ENCODE measurements at regions not wholly inside any gene's neighbourhood (a gene's known extent, or its start where the extent isn't known, plus 50 kb on each side); places are given as distances from the start of the nearest gene placed in this dataset.

DNA sequence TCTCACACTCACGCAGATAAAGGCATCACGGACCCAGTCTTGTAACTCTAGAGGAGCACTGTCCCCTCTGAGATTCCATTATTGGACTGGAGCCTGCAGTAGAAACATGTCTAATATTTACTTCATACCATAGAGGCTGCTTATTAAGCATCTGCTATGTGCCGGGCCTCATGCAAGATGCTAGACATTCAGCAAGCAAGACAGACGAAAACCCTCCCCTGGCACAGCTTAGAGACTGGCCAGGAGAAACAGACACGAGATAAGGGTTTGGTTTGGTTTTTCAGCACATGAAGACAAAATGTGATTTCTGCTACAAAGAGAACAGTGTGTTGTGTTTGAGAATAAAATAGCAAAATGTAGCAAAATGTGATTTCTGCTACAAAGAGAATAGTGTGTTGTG lies 719.2 kb downstream of the MED13L start:
- Histone ChIP-seq H3K9ac (no peak overlapping the region), H3K27me3 (ENCODE audit: insufficient read depth) (no peaks in the 10 kb centered on the region), H3K9me3 (no peaks in the 10 kb centered on the region), H3F3A (replicated peaks; ENCODE audit: insufficient read depth) (no peaks in the 10 kb centered on the region), H3K4me1 (ENCODE audit: control insufficient read depth in 1 of 2, insufficient read depth in 2 of 2, low read depth in 1 of 2, low read length in 1 of 2) (peaks cover 0 to 8% of the 10 kb centered on the region in 2 experiments; a peak in 1 of 4 replicates), H3K9me2 (no peaks in the 10 kb centered on the region), H4K20me1 (ENCODE audit: insufficient read depth) (no peaks in the 10 kb centered on the region), H3K79me2 (ENCODE audit: insufficient read depth) (no peaks in the 10 kb centered on the region), H3K4me2 (no peak overlapping the region), H3K36me3 (replicated peaks in 1 of 2; ENCODE audit: control insufficient read depth in 1 of 2, insufficient read depth in 2 of 2, low read length in 1 of 2) (no peaks in the 10 kb centered on the region), H3K4me3 (ENCODE audit: low read depth in 2 of 2, low read length in 1 of 2) (no peak overlapping the region), H3K27ac (ENCODE audit: low read depth in 2 of 2, low read length in 1 of 2) (no peak overlapping the region), H2AFZ (ENCODE audit: low read depth) (no peak overlapping the region)
- TF ChIP-seq, protein P1, sequence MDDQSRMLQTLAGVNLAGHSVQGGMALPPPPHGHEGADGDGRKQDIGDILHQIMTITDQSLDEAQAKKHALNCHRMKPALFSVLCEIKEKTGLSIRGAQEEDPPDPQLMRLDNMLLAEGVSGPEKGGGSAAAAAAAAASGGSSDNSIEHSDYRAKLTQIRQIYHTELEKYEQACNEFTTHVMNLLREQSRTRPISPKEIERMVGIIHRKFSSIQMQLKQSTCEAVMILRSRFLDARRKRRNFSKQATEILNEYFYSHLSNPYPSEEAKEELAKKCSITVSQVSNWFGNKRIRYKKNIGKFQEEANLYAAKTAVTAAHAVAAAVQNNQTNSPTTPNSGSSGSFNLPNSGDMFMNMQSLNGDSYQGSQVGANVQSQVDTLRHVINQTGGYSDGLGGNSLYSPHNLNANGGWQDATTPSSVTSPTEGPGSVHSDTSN (IDR thresholded peaks at IDR 0.05) = no peak
- no peak for TF ChIP-seq RFX5 (IDR thresholded peaks at IDR 0.05; ENCODE audit: low read length)
- no peak for TF ChIP-seq MAX (IDR thresholded peaks at IDR 0.05; ENCODE audit: low read depth)
- TF ChIP-seq RAD21 (IDR thresholded peaks at IDR 0.05; ENCODE audit: low read length) = no peak
- TF ChIP-seq, protein P2, sequence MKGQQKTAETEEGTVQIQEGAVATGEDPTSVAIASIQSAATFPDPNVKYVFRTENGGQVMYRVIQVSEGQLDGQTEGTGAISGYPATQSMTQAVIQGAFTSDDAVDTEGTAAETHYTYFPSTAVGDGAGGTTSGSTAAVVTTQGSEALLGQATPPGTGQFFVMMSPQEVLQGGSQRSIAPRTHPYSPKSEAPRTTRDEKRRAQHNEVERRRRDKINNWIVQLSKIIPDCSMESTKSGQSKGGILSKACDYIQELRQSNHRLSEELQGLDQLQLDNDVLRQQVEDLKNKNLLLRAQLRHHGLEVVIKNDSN (IDR thresholded peaks at IDR 0.05; ENCODE audit: borderline replicate concordance, low read depth) = no peak
- no peak for TF ChIP-seq RCOR1 (IDR thresholded peaks at IDR 0.05; ENCODE audit: low read length)
- no peak for TF ChIP-seq MEF2A (IDR thresholded peaks at IDR 0.05; ENCODE audit: borderline replicate concordance, low read depth)
- TF ChIP-seq EP300 (IDR thresholded peaks at IDR 0.05; ENCODE audit: borderline replicate concordance in 1 of 2, low read depth in 1 of 2, low read length in 1 of 2) = no peak
- TF ChIP-seq POLR2AphosphoS5 (IDR thresholded peaks at IDR 0.05; ENCODE audit: low read depth, low read length) = no peak
- TF ChIP-seq GATA2 (CRISPR knock-in tag; IDR thresholded peaks at IDR 0.05) = no peak
- CTCF ChIA-PET = no interaction called here
- DNase-seq = no peak
- WGBS (ENCODE audit: low lambda C conversion rate) = 62% methylated on average over 5 of the region's 5 CpGs
- POLR2A ChIA-PET = no interaction called here

DNA sequence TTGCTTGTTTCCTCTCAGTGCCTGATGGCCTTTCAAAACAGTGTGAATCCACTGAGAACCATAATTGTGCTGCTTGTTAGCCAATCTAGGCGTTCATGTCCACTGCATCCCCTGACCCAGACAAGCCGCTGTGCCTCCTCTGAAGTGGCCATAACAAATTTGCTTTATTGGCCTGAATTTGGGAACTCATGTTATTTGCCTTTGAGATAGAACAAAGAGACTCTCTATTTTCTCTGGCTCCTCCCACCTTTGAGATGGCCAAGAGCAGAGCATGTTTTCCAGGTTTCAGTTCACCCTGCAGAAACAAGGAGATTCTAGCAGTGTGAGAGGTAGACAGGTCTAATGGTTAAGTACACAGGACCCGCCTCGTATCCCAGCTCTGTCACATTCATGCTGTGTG lies 723.9 kb downstream of the MED13L start:
- Histone ChIP-seq H3K4me2 (no peak overlapping the region), H3K4me1 (ENCODE audit: control insufficient read depth in 1 of 2, insufficient read depth in 2 of 2, low read depth in 1 of 2, low read length in 1 of 2) (no peaks in the 10 kb centered on the region), H3K9ac (no peak overlapping the region), H3K27me3 (ENCODE audit: insufficient read depth) (no peaks in the 10 kb centered on the region), H3K9me3 (no peaks in the 10 kb centered on the region), H4K20me1 (ENCODE audit: insufficient read depth) (no peaks in the 10 kb centered on the region), H3K79me2 (ENCODE audit: insufficient read depth) (no peaks in the 10 kb centered on the region), H2AFZ (ENCODE audit: low read depth) (no peak overlapping the region), H3K27ac (ENCODE audit: low read depth in 2 of 2, low read length in 1 of 2) (no peak overlapping the region), H3F3A (replicated peaks; ENCODE audit: insufficient read depth) (no peaks in the 10 kb centered on the region), H3K4me3 (ENCODE audit: low read depth in 2 of 2, low read length in 1 of 2) (no peak overlapping the region), H3K36me3 (replicated peaks in 1 of 2; ENCODE audit: control insufficient read depth in 1 of 2, insufficient read depth in 2 of 2, low read length in 1 of 2) (no peaks in the 10 kb centered on the region), H3K9me2 (no peaks in the 10 kb centered on the region)
- no peak for TF ChIP-seq TEAD4 (IDR thresholded peaks at IDR 0.05; ENCODE audit: borderline replicate concordance, insufficient read depth)
- no peak for TF ChIP-seq FOXJ3 (CRISPR knock-in tag; IDR thresholded peaks at IDR 0.05)
- no peak for TF ChIP-seq YY1 (IDR thresholded peaks at IDR 0.05; ENCODE audit: low read depth)
- no peak for TF ChIP-seq REST (IDR thresholded peaks at IDR 0.05; ENCODE audit: low read depth, low read length)
- TF ChIP-seq, protein P3, sequence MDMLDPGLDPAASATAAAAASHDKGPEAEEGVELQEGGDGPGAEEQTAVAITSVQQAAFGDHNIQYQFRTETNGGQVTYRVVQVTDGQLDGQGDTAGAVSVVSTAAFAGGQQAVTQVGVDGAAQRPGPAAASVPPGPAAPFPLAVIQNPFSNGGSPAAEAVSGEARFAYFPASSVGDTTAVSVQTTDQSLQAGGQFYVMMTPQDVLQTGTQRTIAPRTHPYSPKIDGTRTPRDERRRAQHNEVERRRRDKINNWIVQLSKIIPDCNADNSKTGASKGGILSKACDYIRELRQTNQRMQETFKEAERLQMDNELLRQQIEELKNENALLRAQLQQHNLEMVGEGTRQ (IDR thresholded peaks at IDR 0.05; ENCODE audit: borderline replicate concordance, low read depth, low read length) = no peak
- no peak for DNase-seq
- CTCF ChIA-PET = no interaction called here
- WGBS (ENCODE audit: low lambda C conversion rate) = 71% methylated on average over 4 of the region's 4 CpGs
- POLR2A ChIA-PET = no interaction called here

Measured in SK-N-SH (cell line).